ENCODE measurements at regions not wholly inside any gene's neighbourhood (a gene's known extent, or its start where the extent isn't known, plus 50 kb on each side); places are given as distances from the start of the nearest gene placed in this dataset.
"Not testable (repeated sequence)": the region's sequence is repeated elsewhere in the genome, so short reads cannot be mapped to it uniquely, and the experiment has no call there.

DNA sequence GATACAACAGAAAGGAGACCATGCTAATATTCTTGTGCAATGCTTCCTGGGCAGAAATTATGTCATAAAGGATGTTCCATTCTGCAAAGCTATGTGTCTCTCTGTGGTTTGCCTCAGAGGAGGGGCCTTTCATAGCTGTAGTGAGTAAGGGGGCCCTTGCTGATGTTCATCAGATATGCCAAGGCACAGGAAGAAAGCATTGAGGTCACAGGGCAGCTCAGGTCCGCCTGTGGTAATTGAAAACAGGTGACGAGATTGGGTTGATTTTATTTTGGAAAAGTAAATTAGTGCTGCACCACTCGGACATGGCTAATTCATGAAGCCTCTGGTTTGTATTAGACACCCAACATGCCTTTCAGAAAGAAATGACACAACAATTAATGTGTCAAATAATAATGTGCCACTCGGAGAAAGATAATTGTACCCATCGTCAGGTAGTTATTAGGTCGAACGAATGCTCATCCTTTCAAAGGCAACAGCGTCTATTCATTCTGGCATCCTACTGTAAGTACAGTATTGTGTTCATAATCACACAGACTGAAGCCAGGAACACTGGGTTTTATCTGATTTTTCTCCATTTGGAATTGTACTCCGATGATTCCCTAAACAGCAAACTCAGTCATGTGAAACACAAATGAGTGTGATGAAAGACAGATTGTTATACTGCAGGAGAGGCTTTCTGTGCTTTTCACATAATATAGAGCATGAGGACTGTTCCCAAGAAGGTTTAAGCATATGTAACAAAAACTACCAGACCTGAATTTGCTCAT, 421.6 kb upstream of the KLF12 start:
- DNase-seq (ENCODE audit: low spot score in 2 of 2) (no peak), FAIRE-seq (no peak)

DNA sequence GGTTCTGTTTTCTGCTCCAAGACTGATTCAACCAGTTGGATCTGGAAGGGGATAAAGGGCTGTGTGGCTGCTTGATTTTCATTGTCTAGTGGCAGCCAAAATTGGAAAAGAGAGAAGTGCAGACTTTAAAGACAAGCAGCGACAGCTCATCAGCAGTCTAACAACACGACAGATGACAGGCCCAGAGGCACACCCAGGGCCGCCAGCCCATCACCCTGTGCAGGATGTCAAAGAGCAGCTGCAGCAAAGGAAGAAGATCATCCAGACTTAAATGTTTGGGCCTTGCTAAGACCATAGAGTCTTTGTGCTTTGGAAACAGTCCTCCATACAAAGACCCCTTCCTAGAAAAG, 421.0 kb upstream of the KLF12 start:
- no peak for DNase-seq (ENCODE audit: low spot score in 2 of 2)
- no peak for FAIRE-seq

DNA sequence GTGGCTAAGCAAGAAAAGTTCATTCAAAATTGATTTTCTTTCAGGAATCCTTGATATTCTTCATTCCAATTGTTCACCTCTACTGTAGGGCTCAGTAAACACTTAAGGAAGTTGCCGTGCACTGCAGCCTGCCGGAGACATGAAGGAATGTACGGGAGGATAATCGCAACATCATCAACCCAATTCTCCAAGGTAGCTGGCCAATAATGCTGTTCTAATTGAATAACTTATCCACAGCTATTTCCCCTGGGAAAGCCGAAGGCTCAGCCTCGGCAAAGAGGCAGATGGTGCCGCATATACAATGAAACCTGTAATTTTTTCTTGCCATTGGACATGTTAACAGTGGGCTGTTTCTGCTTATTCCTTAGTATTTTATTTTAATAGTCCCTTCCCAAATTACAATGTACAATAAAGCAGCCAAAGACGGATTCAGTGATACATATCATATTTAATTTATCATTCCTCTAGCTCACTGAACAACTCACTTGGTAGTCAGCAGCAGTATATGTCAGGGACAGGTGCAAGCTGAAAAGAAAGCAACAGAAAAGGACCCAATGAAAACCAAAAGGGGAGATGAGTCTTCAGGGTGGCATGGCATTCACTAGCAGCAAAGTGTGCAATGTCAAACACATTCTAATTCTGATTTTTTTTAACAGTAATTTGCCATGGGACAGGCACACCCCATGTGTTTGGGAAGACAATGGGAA, 420.5 kb upstream of the KLF12 start:
- DNase-seq (ENCODE audit: low spot score in 2 of 2) (no peak), FAIRE-seq (no peak)

DNA sequence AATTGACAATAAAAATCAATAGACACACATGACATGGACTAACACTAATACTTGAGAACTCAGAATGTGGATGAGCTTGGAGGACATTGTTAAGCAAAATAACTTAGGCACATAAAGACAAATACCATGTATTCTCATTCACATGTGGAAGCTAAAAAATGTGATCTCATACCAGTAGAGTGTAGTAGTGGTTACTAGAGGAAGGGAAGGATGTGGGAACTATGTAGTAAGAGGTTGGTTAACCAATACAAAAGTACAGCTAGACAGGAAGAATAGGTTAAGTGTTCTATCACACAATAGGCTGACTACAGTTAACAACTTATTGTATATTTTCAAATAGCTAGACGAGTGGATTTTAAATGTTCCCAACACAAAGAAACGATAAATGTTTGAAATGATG, 415.8 kb upstream of the KLF12 start:
- FAIRE-seq (no peak), DNase-seq (ENCODE audit: low spot score in 2 of 2) (no peak)

DNA sequence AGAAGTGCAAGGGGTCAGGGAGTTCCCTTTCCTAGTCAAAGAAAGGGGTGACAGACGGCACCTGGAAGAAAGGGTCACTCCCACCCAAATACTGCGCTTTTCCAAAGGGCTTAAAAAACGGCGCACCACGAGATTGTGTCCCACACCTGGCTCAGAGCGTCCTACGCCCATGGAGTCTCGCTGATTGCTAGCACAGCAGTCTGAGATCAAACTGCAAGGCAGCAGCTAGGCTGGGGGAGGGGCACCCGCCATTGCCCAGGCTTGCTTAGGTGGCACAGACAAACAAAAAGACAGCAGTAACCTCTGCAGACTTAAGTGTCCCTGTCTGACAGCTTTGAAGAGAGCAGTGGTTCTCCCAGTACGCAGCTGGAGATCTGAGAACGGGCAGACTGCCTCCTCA, 402.4 kb upstream of the KLF12 start:
- not testable (repeated sequence) for FAIRE-seq; DNase-seq (ENCODE audit: low spot score in 2 of 2)

DNA sequence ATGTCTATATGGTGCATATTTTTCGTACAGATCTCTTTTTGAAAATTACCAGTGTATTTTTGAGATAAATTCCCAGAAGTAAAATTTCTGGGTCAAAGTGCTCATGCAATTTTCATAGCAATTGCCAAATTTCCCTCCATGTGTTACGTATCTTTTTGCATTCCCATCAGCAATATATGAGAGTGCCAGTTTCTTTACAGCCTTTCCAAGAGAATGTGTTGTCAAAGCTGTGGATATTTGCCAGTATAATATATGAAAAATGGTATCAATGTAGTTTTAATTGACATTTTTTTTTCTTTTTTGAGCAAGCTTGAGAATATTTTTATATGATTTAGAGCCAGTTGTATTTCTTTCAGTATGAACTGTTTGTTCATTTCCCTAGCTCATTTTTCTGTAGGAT, 399.0 kb upstream of the KLF12 start:
- FAIRE-seq = no peak
- no peak for DNase-seq (ENCODE audit: low spot score in 2 of 2)

DNA sequence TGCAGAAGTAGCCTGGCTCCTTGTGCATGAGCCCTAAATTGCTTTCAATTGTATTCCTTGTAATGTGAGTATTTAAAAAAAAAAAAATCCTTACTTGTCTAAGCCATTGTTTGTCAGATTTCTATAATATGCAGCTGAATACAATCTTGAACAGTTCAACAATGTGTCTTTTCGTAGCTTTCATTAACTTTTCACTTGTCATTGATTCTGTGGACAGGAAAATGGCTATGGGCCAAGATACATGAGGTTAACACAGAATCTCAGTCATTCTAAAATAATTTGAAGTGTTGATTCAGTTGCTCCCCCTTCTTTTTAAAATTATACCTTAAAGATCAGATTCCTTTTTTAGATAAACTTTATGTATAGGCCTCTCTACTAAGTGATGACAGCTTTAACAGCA, 395.8 kb upstream of the KLF12 start:
- DNase-seq (ENCODE audit: low spot score in 2 of 2) = no peak

DNA sequence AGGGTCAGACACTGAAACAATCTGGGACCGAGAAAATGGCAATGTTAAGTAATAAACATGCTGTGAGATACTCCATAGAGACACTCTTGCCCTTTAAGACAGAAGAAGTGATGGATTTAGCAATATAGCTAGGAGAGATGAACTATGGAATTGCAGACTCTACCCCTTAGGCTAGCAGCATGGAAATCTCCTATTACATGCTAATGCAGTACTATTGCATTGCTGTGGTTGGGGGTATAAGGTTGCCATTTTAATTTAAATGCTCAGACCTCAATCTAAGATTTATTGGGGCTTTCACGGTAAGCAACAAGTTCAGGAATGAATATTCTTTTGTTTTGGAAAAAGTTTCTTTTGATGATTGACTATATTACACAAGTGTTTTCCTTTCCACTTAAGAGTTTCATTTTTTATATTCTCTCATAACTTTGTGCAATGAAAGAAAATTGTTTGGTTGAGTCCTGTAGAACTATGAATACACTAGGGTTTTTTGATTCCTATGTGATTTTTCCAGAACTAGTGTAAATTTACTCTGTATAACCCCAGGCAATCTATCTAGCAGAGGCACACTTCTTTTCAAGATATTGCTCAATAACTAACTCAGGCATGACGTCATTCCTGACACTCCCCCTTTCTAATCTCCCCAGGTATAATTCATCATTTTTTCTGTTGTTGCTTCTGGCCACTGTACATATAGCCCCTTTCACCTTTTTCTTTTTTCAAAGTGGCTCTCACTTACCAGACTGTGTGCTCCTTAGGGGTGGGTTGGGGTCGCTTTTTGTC, 394.7 kb upstream of the KLF12 start:
- DNase-seq (ENCODE audit: low spot score in 2 of 2) = no peak
- FAIRE-seq = no peak

More for the DNA sequence above, 395.8 kb upstream of the KLF12 start:
- no peak for FAIRE-seq

DNA sequence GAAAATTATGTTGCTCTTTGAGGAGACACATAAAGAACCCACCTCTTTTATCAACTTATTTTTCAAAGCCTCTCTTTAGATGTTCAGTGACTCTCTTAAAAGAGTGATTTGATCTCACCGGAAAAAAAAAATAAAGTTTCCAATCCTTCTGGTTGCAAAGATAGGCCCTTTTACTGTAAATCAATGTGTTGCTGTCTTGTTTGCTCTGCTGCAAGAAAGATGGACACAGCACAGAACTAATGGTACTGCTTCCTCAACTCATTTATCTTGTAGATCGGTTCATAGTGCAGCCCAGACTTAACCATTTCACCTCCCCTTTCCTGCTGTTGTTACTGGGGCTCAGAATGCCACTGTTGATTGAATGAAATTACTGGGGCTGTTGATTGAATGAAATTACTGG, 388.9 kb upstream of the KLF12 start:
- FAIRE-seq (no peak), DNase-seq (ENCODE audit: low spot score in 2 of 2) (no peak)

DNA sequence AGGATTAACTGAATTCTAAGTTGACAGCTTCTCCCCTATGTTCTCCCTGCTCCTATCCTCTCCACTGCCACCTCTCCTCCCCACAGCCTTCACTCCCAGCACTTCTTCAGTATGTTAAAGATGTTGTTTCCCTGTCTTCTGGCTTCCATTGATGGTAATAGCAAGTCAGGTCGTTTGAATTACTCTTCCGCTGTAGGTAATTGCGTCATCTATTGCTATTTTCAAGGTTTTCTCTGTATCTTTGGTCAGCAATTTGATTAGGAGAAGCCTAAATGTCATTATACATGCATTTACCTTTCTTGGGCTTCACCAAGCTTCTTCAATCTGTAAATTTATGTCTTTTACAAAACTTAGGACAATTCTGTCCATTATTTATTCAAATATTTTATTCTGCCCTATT, 377.3 kb upstream of the KLF12 start:
- DNase-seq (ENCODE audit: low spot score in 2 of 2) (no peak), FAIRE-seq (no peak)

DNA sequence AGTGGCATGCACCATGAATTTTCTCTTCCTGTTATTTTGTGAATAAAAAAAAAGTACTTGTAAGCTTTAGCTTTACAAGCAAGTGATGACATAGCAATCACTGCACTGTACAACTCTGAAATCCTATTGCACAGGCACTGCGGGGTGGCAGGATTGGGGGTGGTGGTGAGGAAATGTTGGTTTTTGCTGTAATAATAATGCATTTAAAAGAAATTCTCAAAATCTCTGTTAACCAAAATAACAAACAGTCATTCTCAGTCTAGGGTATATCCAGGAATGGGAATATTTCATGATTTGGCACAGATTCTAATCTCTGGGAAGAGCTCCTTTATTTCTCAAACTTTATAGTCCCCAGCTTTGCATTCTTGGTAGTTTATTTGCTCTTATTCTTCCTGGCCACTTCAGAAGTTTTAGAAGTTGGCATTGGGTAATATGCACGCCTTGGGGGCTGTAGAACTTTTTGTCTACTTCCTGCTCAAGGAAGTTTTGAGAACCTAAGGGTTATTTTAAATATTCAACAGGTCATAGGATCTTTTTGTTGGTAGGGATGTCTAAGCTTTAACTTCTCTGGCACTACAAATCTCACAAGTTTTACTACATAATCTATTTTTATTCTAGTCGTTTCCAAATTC, 353.0 kb upstream of the KLF12 start:
- FAIRE-seq (no peak), DNase-seq (ENCODE audit: low spot score in 2 of 2) (no peak)

DNA sequence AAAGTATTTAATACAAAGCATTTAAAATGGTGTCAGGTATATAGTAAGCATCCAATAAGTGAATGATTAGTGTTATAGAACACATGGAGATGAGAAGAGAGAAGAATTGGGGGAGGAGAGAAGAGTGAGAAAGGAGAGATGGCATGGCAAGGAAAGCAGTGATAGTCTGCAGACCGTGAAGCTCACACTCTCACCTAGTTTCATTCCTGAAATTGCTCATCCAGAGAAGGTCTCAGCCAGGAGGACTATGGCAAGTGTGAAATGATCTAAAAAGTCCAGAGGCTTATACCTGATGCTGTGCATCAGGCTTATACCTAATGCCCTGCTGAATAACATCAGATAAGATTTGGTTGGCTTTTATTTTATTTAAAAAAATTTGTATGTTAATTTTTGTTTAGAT, 351.6 kb upstream of the KLF12 start:
- DNase-seq (ENCODE audit: low spot score in 2 of 2) = no peak
- FAIRE-seq = no peak

DNA sequence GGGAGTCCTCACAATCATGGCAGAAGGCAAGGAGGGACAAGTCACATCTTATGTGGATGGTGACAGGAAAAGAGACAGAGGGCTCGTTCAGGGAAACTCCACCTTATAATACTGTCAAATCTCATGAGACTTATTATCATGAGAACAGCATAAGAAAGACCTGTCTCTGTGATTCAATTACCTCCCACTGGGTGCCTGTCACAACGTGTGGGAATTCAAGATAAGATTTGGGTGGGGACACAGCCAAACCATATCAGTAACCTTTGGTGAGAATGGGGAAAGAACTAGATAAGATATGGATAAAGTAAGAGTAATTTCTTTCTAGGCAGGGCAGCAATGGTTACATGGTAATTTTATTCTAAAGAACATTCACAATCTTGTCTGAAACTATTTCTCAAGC, 344.9 kb upstream of the KLF12 start:
- FAIRE-seq = no peak
- DNase-seq (ENCODE audit: low spot score in 2 of 2) = no peak

DNA sequence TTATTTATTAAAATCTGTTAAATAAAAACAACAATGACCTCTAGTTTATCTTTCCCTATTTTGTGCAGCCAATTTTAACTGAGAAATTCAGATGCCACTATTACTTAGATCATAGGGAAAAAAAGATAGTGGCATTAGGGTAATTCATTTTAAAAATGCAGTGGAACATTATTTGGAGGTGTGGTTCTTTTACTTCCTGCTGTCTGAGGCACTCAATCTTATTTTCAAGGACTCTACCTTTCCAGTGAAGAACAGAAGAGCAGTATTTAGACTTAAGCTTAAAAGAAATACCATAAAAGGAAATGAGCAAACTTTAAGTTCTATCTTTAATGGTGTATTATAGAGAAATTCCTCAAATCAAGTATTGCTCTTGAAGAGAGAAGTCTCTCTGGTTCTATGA, 342.6 kb upstream of the KLF12 start:
- DNase-seq (ENCODE audit: low spot score in 2 of 2) (no peak), FAIRE-seq (no peak)

DNA sequence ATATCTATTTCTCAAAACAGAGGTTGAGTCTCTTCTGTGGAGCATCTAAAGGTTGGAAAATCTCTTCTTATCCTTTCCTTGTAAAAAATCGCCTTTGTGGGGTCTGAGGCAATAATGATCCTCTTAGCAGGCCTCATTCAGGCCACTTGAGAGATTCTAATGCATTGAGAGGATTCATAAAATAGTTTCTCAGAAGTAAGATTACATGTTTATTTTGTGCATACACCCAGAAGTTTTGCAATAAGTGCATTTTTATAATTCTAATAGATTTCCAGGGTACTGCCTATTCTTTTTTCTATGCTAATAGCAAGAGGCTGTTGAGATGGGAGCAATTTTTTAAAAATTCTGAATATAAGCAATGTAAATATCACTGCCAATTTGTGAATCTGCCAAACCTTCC, 342.2 kb upstream of the KLF12 start:
- FAIRE-seq = no peak
- no peak for DNase-seq (ENCODE audit: low spot score in 2 of 2)

DNA sequence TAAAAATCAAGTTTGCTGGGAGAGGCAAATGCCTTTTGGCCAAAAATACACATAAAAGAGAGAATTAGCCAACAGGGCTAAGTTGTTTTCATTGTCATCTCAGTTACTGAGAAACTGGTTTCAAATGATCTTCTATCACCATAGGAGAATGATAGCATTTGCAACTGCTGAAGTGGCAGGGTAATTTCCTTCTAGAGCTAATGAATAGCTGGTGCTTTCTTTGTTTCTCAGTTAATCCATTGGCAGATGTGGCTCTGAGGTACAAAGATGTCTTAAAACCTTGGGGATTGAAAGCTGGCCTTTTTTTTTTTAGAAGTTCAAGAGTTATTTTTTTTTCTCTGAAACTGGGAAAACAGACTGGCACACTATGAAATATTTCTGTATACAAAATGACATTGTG, 332.7 kb upstream of the KLF12 start:
- FAIRE-seq (no peak), DNase-seq (ENCODE audit: low spot score in 2 of 2) (no peak)

DNA sequence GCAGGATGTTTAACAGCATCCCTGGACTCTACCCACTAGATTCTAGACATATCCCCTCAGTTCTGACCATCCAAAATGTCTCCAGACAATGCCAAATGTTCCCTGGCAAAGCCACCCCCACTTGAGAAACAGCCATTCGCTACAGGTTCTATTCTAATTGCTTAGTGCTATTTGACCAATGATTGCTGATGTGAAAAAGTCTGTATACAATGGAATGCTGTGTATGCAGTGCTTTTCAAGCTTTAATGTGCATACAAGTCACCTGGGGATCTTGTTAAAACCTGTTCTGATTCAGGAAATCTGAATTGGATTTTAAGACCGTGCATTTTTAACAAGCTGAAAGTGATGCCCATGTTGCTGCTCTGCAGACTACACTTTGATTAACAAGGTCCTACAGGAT, 331.8 kb upstream of the KLF12 start:
- FAIRE-seq (no peak), DNase-seq (ENCODE audit: low spot score in 2 of 2) (no peak)

DNA sequence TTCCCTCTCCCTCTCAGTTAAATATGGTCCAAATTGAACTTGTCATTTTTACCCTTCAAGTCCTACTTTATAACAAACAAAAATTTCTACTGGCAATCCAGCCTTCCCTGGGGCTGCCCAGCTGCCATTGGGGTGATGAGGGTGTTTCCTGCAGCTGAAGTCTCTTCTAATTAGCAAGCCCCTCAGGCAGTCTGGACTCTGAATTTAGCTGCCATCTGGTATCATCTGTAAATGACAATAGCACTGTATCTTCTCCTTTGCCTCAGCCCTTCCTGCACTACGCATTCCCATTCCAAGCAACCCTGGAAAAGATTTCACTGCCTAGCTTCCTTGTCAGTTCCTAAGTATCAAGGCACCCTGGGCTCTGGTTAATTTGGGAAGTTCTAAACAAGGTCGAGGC, 331.1 kb upstream of the KLF12 start:
- DNase-seq (ENCODE audit: low spot score in 2 of 2) = no peak

DNA sequence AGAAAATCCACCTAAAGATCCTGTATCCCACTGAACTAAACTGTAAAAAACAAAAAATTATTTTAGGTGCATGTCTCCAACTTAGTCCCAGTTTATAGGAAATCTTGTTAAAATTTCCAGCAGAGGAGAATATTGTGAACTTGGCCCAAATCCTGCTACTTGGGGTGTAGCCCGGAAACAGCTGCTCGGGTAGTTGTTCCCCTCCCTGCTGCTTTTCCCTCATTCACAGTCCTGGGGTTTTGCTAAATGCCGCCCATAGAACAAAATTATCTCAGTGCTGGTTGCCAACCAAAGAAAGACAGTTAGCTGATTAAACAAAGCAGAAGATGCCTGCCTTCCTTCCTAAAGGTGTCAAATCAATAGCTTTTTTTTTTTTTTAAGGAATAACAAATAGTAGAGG, 330.5 kb upstream of the KLF12 start:
- no peak for DNase-seq (ENCODE audit: low spot score in 2 of 2)
- no peak for FAIRE-seq

More for the DNA sequence above, 331.1 kb upstream of the KLF12 start:
- no peak for FAIRE-seq

DNA sequence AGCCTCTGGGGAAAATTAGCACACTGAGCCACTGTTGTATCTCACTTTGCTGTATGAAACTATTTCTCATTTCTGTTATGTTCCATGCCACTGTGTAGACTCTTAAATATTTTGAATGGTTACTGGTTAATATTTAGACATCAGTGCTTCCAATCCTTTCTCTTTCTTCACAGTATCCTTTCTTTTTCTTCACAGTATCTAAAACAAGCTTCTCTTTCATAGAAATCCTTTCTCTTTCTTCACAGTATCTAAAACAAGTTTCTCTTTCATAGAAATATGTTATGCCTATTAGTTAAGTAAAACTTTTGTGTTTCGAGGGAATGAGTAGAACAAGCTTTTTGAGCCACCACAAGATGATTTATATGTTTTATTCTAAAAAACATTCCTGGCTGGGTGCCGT, 326.8 kb upstream of the KLF12 start:
- DNase-seq (ENCODE audit: low spot score in 2 of 2) = no peak
- no peak for FAIRE-seq

DNA sequence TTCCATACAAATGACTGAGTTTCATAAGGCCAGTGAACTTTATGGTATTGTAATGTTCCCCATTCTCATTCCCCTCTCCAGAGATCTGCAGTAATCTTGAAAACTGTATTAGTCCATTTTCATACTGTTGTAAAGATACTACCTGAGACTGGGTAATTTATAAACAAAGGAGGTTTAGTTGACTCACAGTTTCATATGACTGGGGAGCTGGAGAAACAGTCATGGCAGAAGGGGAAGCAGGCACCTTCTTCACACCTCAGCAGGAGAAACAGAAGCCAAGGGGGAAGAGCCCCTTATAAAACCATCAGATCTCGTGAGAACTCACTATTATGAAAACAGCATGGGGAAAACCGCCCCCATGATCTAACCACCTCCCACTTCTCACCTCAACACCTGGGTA, 318.7 kb upstream of the KLF12 start:
- FAIRE-seq (no peak), DNase-seq (ENCODE audit: low spot score in 2 of 2) (no peak)
